Immature natural killer cell (primary cell): ENCODE measurements at regions not wholly inside any gene's neighbourhood (a gene's known extent, or its start where the extent isn't known, plus 50 kb on each side); places are given as distances from the start of the nearest gene placed in this dataset.
"Not testable (repeated sequence)": the region's sequence is repeated elsewhere in the genome, so short reads cannot be mapped to it uniquely, and the experiment has no call there.

Source experiments
- DNase-seq, 3 donors: peaks; one replicate each; pipeline ENCODE4 v3.0.0; 2022; ENCODE audit warnings: mixed read lengths in 1 of 3
- H3K27ac Mint-ChIP-seq, 6 donors: one replicate each; pipeline ENCODE4 v1.8.0; 2020; ENCODE audit warnings: mixed read lengths in 6 of 6, mild to moderate bottlenecking in 5 of 6, inconsistent platforms in 4 of 6, moderate library complexity in 3 of 6
- H3K27me3 Mint-ChIP-seq, 3 donors: one replicate each; pipeline ENCODE4 v1.8.0; 2020 to 2021; ENCODE audit warnings: low read depth in 3 of 3, mild to moderate bottlenecking in 3 of 3, mixed read lengths in 3 of 3, moderate library complexity in 3 of 3, inconsistent platforms in 1 of 3
- H3K36me3 Mint-ChIP-seq, 3 donors: one replicate each; pipeline ENCODE4 v1.8.0; 2020; ENCODE audit warnings: mixed read lengths in 3 of 3, inconsistent platforms in 2 of 3, mild to moderate bottlenecking in 2 of 3
- H3K4me1 Mint-ChIP-seq, 2 donors: one replicate each; pipeline ENCODE4 v1.8.0; 2020; ENCODE audit warnings: inconsistent platforms in 2 of 2, mild to moderate bottlenecking in 2 of 2, mixed read lengths in 2 of 2, moderate library complexity in 1 of 2
- H3K4me3 Mint-ChIP-seq, 5 donors: one replicate each; pipeline ENCODE4 v1.8.0; 2020; ENCODE audit warnings: mild to moderate bottlenecking in 5 of 5, mixed read lengths in 5 of 5, inconsistent platforms in 3 of 5, moderate library complexity in 3 of 5
- H3K9me3 Mint-ChIP-seq, 6 donors: one replicate each; pipeline ENCODE4 v1.8.0; 2020; ENCODE audit warnings: mild to moderate bottlenecking in 6 of 6, mixed read lengths in 6 of 6, inconsistent platforms in 4 of 6, moderate library complexity in 3 of 6

GRCh38 chr1:4489486-4489885 is 164.9 kb upstream of the AJAP1 start:
- H3K27ac Mint-ChIP-seq = no peak overlapping the region
- DNase-seq = no peak
- H3K36me3 Mint-ChIP-seq = no peaks in the 10 kb centered on the region
- peaks cover 0 to 5% (median 2%) of the 10 kb centered on the region in 3 donors for H3K27me3 Mint-ChIP-seq
- H3K4me1 Mint-ChIP-seq = no peaks in the 10 kb centered on the region
- no peaks in the 10 kb centered on the region for H3K9me3 Mint-ChIP-seq
- H3K4me3 Mint-ChIP-seq = no peak overlapping the region

- not testable (repeated sequence) for H3K9me3 Mint-ChIP-seq, H3K27ac Mint-ChIP-seq, H3K27me3 Mint-ChIP-seq, H3K4me3 Mint-ChIP-seq, H3K36me3 Mint-ChIP-seq, DNase-seq, H3K4me1 Mint-ChIP-seq
These were observed 164.4 kb upstream of the AJAP1 start for GRCh38 chr1:4489992-4490391.

- no peaks in the 10 kb centered on the region for H3K36me3 Mint-ChIP-seq
These were observed 160.4 kb upstream of the AJAP1 start for GRCh38 chr1:4494027-4494426.

GRCh38 chr1:4494558-4494957 is 159.9 kb upstream of the AJAP1 start:
- DNase-seq = no peak

More at GRCh38 chr1:4494027-4494426, 160.4 kb upstream of the AJAP1 start:
- no peak overlapping the region for H3K4me3 Mint-ChIP-seq
- H3K4me1 Mint-ChIP-seq = no peaks in the 10 kb centered on the region
- no peak overlapping the region for H3K27ac Mint-ChIP-seq
- no peaks in the 10 kb centered on the region for H3K9me3 Mint-ChIP-seq
- no peak for DNase-seq
- H3K27me3 Mint-ChIP-seq = peaks cover 0 to 5% (median 2%) of the 10 kb centered on the region in 3 donors

GRCh38 chr1:4495809-4496208 is 158.6 kb upstream of the AJAP1 start:
- Mint-ChIP-seq H3K36me3 (no peaks in the 10 kb centered on the region), H3K27ac (no peak overlapping the region), H3K4me1 (no peaks in the 10 kb centered on the region), H3K4me3 (no peak overlapping the region), H3K27me3 (peaks cover 0 to 5% (median 2%) of the 10 kb centered on the region in 3 donors), H3K9me3 (no peaks in the 10 kb centered on the region)
- no peak for DNase-seq

More at GRCh38 chr1:4494558-4494957, 159.9 kb upstream of the AJAP1 start:
- H3K27me3 Mint-ChIP-seq = peaks cover 0 to 5% (median 2%) of the 10 kb centered on the region in 3 donors
- no peaks in the 10 kb centered on the region for H3K4me1 Mint-ChIP-seq
- no peaks in the 10 kb centered on the region for H3K9me3 Mint-ChIP-seq
- no peak overlapping the region for H3K27ac Mint-ChIP-seq
- H3K4me3 Mint-ChIP-seq = no peak overlapping the region
- no peaks in the 10 kb centered on the region for H3K36me3 Mint-ChIP-seq

- H3K27me3 Mint-ChIP-seq = peaks cover 0 to 2% (median 0%) of the 10 kb centered on the region in 3 donors
- no peaks in the 10 kb centered on the region for H3K4me1 Mint-ChIP-seq
- H3K36me3 Mint-ChIP-seq = no peaks in the 10 kb centered on the region
- no peak overlapping the region for H3K27ac Mint-ChIP-seq
- H3K4me3 Mint-ChIP-seq = no peak overlapping the region
- DNase-seq = no peak
- H3K9me3 Mint-ChIP-seq = no peaks in the 10 kb centered on the region
These were observed 154.0 kb upstream of the AJAP1 start for GRCh38 chr1:4500441-4500840.

GRCh38 chr1:4506591-4506990 is 147.8 kb upstream of the AJAP1 start:
- no peaks in the 10 kb centered on the region for H3K36me3 Mint-ChIP-seq
- H3K4me3 Mint-ChIP-seq = no peak overlapping the region
- H3K27me3 Mint-ChIP-seq = peaks cover 2 to 5% (median 2%) of the 10 kb centered on the region in 3 donors
- no peak for DNase-seq
- no peak overlapping the region for H3K27ac Mint-ChIP-seq
- no peaks in the 10 kb centered on the region for H3K9me3 Mint-ChIP-seq
- H3K4me1 Mint-ChIP-seq = no peaks in the 10 kb centered on the region

GRCh38 chr1:4509206-4509605 is 145.2 kb upstream of the AJAP1 start:
- Mint-ChIP-seq H3K4me3 (no peak overlapping the region), H3K4me1 (no peaks in the 10 kb centered on the region), H3K36me3 (no peaks in the 10 kb centered on the region), H3K9me3 (no peaks in the 10 kb centered on the region), H3K27me3 (peaks cover 0 to 5% (median 2%) of the 10 kb centered on the region in 3 donors), H3K27ac (no peak overlapping the region)
- no peak for DNase-seq

GRCh38 chr1:4510276-4510691 is 144.1 kb upstream of the AJAP1 start:
- peaks cover 2 to 5% (median 3%) of the 10 kb centered on the region in 3 donors for H3K27me3 Mint-ChIP-seq
- no peak for DNase-seq
- H3K27ac Mint-ChIP-seq = no peak overlapping the region
- no peak overlapping the region for H3K4me3 Mint-ChIP-seq
- no peaks in the 10 kb centered on the region for H3K36me3 Mint-ChIP-seq
- no peaks in the 10 kb centered on the region for H3K4me1 Mint-ChIP-seq
- H3K9me3 Mint-ChIP-seq = no peaks in the 10 kb centered on the region

- Mint-ChIP-seq H3K4me3 (no peak overlapping the region), H3K4me1 (no peaks in the 10 kb centered on the region), H3K27me3 (peaks cover 2 to 7% (median 3%) of the 10 kb centered on the region in 3 donors), H3K27ac (no peak overlapping the region), H3K9me3 (no peaks in the 10 kb centered on the region), H3K36me3 (no peaks in the 10 kb centered on the region)
- DNase-seq = no peak
These were observed 143.0 kb upstream of the AJAP1 start for GRCh38 chr1:4511374-4511773.

- DNase-seq = no peak
- Mint-ChIP-seq H3K4me3 (no peak overlapping the region), H3K36me3 (no peaks in the 10 kb centered on the region), H3K9me3 (no peaks in the 10 kb centered on the region), H3K27ac (no peak overlapping the region), H3K27me3 (peaks cover 2 to 5% (median 3%) of the 10 kb centered on the region in 3 donors), H3K4me1 (no peaks in the 10 kb centered on the region)
These were observed 141.8 kb upstream of the AJAP1 start for GRCh38 chr1:4512636-4513035.

GRCh38 chr1:4513685-4514084 is 140.7 kb upstream of the AJAP1 start:
- H3K27me3 Mint-ChIP-seq = peaks cover 2 to 5% (median 3%) of the 10 kb centered on the region in 3 donors
- DNase-seq = no peak
- no peaks in the 10 kb centered on the region for H3K9me3 Mint-ChIP-seq
- H3K4me1 Mint-ChIP-seq = no peaks in the 10 kb centered on the region
- H3K36me3 Mint-ChIP-seq = no peaks in the 10 kb centered on the region
- H3K4me3 Mint-ChIP-seq = no peak overlapping the region
- H3K27ac Mint-ChIP-seq = no peak overlapping the region

- Mint-ChIP-seq H3K27me3 (peaks cover under 1 to 3% (median 2%) of the 10 kb centered on the region in 3 donors), H3K4me3 (no peak overlapping the region), H3K36me3 (no peaks in the 10 kb centered on the region)
These were observed 138.6 kb upstream of the AJAP1 start for GRCh38 chr1:4515727-4516289.

GRCh38 chr1:4516596-4516995 is 137.8 kb upstream of the AJAP1 start:
- Mint-ChIP-seq H3K4me1 (no peaks in the 10 kb centered on the region), H3K27ac (no peak overlapping the region), H3K9me3 (no peaks in the 10 kb centered on the region), H3K27me3 (peaks cover 1 to 3% (median 2%) of the 10 kb centered on the region in 3 donors), H3K4me3 (no peak overlapping the region), H3K36me3 (no peaks in the 10 kb centered on the region)
- no peak for DNase-seq

More at GRCh38 chr1:4515727-4516289, 138.6 kb upstream of the AJAP1 start:
- Mint-ChIP-seq H3K4me1 (no peaks in the 10 kb centered on the region), H3K27ac (no peak overlapping the region), H3K9me3 (no peaks in the 10 kb centered on the region)
- DNase-seq = no peak
